GM18873 (cell line): ENCODE measurements at regions not wholly inside any gene's neighbourhood (a gene's known extent, or its start where the extent isn't known, plus 50 kb on each side); places are given as distances from the start of the nearest gene placed in this dataset.

Experiments
- ATAC-seq: cut with Tn5 transposase; IDR thresholded peaks from one replicate; pipeline ENCODE4 v1.9.1; 2021; ENCODE audit warnings: mild to moderate bottlenecking, moderate library complexity, moderate number of reproducible peaks; ENCODE audit not compliant: unreplicated experiment, low FRiP score

- ATAC-seq: no peak
These were observed 196.4 kb upstream of the KCNJ16 start for GRCh38 chr17:69878661-69879060.

GRCh38 chr17:69879576-69879975 is 195.4 kb upstream of the KCNJ16 start:
- no peak for ATAC-seq

GRCh38 chr17:69880591-69881112 is 194.4 kb upstream of the KCNJ16 start:
- no peak for ATAC-seq

- no peak for ATAC-seq
These were observed 192.7 kb upstream of the KCNJ16 start for GRCh38 chr17:69882281-69882680.

GRCh38 chr17:69883120-69883519 is 191.9 kb upstream of the KCNJ16 start:
- ATAC-seq: no peak

GRCh38 chr17:69884356-69884755 is 190.7 kb upstream of the KCNJ16 start:
- ATAC-seq: no peak

- no peak for ATAC-seq
These were observed 190.2 kb upstream of the KCNJ16 start for GRCh38 chr17:69884846-69885245.

GRCh38 chr17:69898601-69899000 is 176.4 kb upstream of the KCNJ16 start:
- ATAC-seq: no peak

- no peak for ATAC-seq
These were observed 174.9 kb upstream of the KCNJ16 start for GRCh38 chr17:69900101-69900500.

- no peak for ATAC-seq
These were observed 174.2 kb upstream of the KCNJ16 start for GRCh38 chr17:69900829-69901228.

- no peak for ATAC-seq
These were observed 168.7 kb upstream of the KCNJ16 start for GRCh38 chr17:69906306-69906705.

- ATAC-seq: no peak
These were observed 167.7 kb upstream of the KCNJ16 start for GRCh38 chr17:69907132-69907847.

- ATAC-seq: no peak
These were observed 166.2 kb upstream of the KCNJ16 start for GRCh38 chr17:69908626-69909368.

GRCh38 chr17:69909389-69909788 is 165.6 kb upstream of the KCNJ16 start:
- no peak for ATAC-seq

- no peak for ATAC-seq
These were observed 162.2 kb upstream of the KCNJ16 start for GRCh38 chr17:69912805-69913204.

- ATAC-seq: no peak
These were observed 161.8 kb upstream of the KCNJ16 start for GRCh38 chr17:69913216-69913615.

- ATAC-seq: no peak
These were observed 161.4 kb upstream of the KCNJ16 start for GRCh38 chr17:69913616-69914015.

GRCh38 chr17:69914520-69914919 is 160.5 kb upstream of the KCNJ16 start:
- no peak for ATAC-seq

- no peak for ATAC-seq
These were observed 158.3 kb upstream of the KCNJ16 start for GRCh38 chr17:69916761-69917160.

GRCh38 chr17:69918164-69918563 is 156.9 kb upstream of the KCNJ16 start:
- no peak for ATAC-seq

- no peak for ATAC-seq
These were observed 155.2 kb upstream of the KCNJ16 start for GRCh38 chr17:69919789-69920188.

GRCh38 chr17:69921046-69921445 is 154.0 kb upstream of the KCNJ16 start:
- no peak for ATAC-seq
